ENCODE measurements at regions not wholly inside any gene's neighbourhood (a gene's known extent, or its start where the extent isn't known, plus 50 kb on each side); places are given as distances from the start of the nearest gene placed in this dataset.

- WGBS, 2 experiments (ENCODE audit: low coverage in 1 of 2, low lambda C conversion rate in 2 of 2, missing lambda C conversion rate in 2 of 2), result 36 to 41% methylated on average over 1 of the region's 1 CpG
- Histone ChIP-seq H3K4me3 (no peak overlapping the region), H3K4me2 (ENCODE audit: unreplicated experiment) (no peak overlapping the region), H3K9me2 (ENCODE audit: insufficient read depth) (no peaks in the 10 kb centered on the region), H3K36me3 (ENCODE audit: low read depth) (no peaks in the 10 kb centered on the region), H3K79me2 (ENCODE audit: insufficient read depth) (no peaks in the 10 kb centered on the region), H3K9me3 (ENCODE audit: low read depth) (no peaks in the 10 kb centered on the region), H4K20me1 (ENCODE audit: insufficient read depth) (no peaks in the 10 kb centered on the region), H3F3A (ENCODE audit: insufficient read depth) (peaks cover 9% of the 10 kb centered on the region; the same call in 1 of the 2 replicates), H2AFZ (no peak overlapping the region), H3K27ac (no peak overlapping the region), H3K9ac (no peak overlapping the region), H3K4me1 (ENCODE audit: insufficient read depth) (no peaks in the 10 kb centered on the region), H3K27me3 (replicated peaks; ENCODE audit: insufficient read depth) (no peaks in the 10 kb centered on the region)
- TF ChIP-seq EZH2phosphoT487 (IDR thresholded peaks at IDR 0.05; ENCODE audit: insufficient read depth, low read depth), result no peak
- TF ChIP-seq EZH2 (IDR thresholded peaks at IDR 0.05; ENCODE audit: insufficient read depth, poor library complexity, severe bottlenecking), result no peak
- in situ Hi-C loops (cut with MboI), result no loop called here
- DNase-seq, result no peak
These were observed 450.1 kb upstream of the RASGRP1 start for GRCh38 chr15:39014682-39015081.

GRCh38 chr15:39016706-39017105, 452.1 kb upstream of the RASGRP1 start:
- 46 to 51% methylated on average over 3 of the region's 3 CpGs for WGBS, 2 experiments (ENCODE audit: low coverage in 1 of 2, low lambda C conversion rate in 2 of 2, missing lambda C conversion rate in 2 of 2)
- Histone ChIP-seq H2AFZ (no peak overlapping the region), H3F3A (ENCODE audit: insufficient read depth) (peaks cover 9% of the 10 kb centered on the region; the same call in 1 of the 2 replicates), H4K20me1 (ENCODE audit: insufficient read depth) (no peaks in the 10 kb centered on the region), H3K27me3 (replicated peaks; ENCODE audit: insufficient read depth) (no peaks in the 10 kb centered on the region), H3K4me1 (ENCODE audit: insufficient read depth) (no peaks in the 10 kb centered on the region), H3K9ac (no peak overlapping the region), H3K27ac (no peak overlapping the region), H3K9me3 (ENCODE audit: low read depth) (no peaks in the 10 kb centered on the region), H3K4me2 (ENCODE audit: unreplicated experiment) (no peak overlapping the region), H3K9me2 (ENCODE audit: insufficient read depth) (no peaks in the 10 kb centered on the region), H3K36me3 (ENCODE audit: low read depth) (no peaks in the 10 kb centered on the region), H3K4me3 (no peak overlapping the region), H3K79me2 (ENCODE audit: insufficient read depth) (no peaks in the 10 kb centered on the region)
- peak; percentile 54 for DNase-seq
- TF ChIP-seq EZH2 (IDR thresholded peaks at IDR 0.05; ENCODE audit: insufficient read depth, poor library complexity, severe bottlenecking), result no peak
- no peak for TF ChIP-seq EZH2phosphoT487 (IDR thresholded peaks at IDR 0.05; ENCODE audit: insufficient read depth, low read depth)
- in situ Hi-C loops (cut with MboI), result no loop called here

GRCh38 chr15:39018966-39019365, 454.4 kb upstream of the RASGRP1 start:
- DNase-seq, result no peak
- 48 to 53% methylated on average over 4 of the region's 4 CpGs for WGBS, 2 experiments (ENCODE audit: low coverage in 1 of 2, low lambda C conversion rate in 2 of 2, missing lambda C conversion rate in 2 of 2)
- no peak overlapping the region for H3K27ac ChIP-seq
- H3K9ac ChIP-seq, result no peak overlapping the region
- no peaks in the 10 kb centered on the region for H4K20me1 ChIP-seq (ENCODE audit: insufficient read depth)
- no peaks in the 10 kb centered on the region for H3K9me2 ChIP-seq (ENCODE audit: insufficient read depth)
- no peaks in the 10 kb centered on the region for H3K27me3 ChIP-seq (replicated peaks; ENCODE audit: insufficient read depth)
- in situ Hi-C loops (cut with MboI), result no loop called here
- no peaks in the 10 kb centered on the region for H3K79me2 ChIP-seq (ENCODE audit: insufficient read depth)
- H3K36me3 ChIP-seq (ENCODE audit: low read depth), result no peaks in the 10 kb centered on the region
- no peak overlapping the region for H3K4me2 ChIP-seq (ENCODE audit: unreplicated experiment)
- no peak for TF ChIP-seq EZH2 (IDR thresholded peaks at IDR 0.05; ENCODE audit: insufficient read depth, poor library complexity, severe bottlenecking)
- TF ChIP-seq EZH2phosphoT487 (IDR thresholded peaks at IDR 0.05; ENCODE audit: insufficient read depth, low read depth), result no peak
- no peaks in the 10 kb centered on the region for H3K4me1 ChIP-seq (ENCODE audit: insufficient read depth)
- H2AFZ ChIP-seq, result no peak overlapping the region
- H3F3A ChIP-seq (ENCODE audit: insufficient read depth), result peaks cover 9% of the 10 kb centered on the region; the same call in 1 of the 2 replicates
- no peak overlapping the region for H3K4me3 ChIP-seq
- H3K9me3 ChIP-seq (ENCODE audit: low read depth), result no peaks in the 10 kb centered on the region

- no peak overlapping the region for H3K4me3 ChIP-seq
- H3K4me1 ChIP-seq (ENCODE audit: insufficient read depth), result 0 out of 2 replicates have a peak, but pooled peaks cover 9% of the 10 kb centered on the region
- H3K9me3 ChIP-seq (ENCODE audit: low read depth), result no peaks in the 10 kb centered on the region
- H3K36me3 ChIP-seq (ENCODE audit: low read depth), result no peaks in the 10 kb centered on the region
- H3K79me2 ChIP-seq (ENCODE audit: insufficient read depth), result no peaks in the 10 kb centered on the region
- H3K27ac ChIP-seq, result no peak overlapping the region
- WGBS, 2 experiments (ENCODE audit: low coverage in 1 of 2, low lambda C conversion rate in 2 of 2, missing lambda C conversion rate in 2 of 2), result 68 to 84% methylated on average over 2 of the region's 2 CpGs
- no peak overlapping the region for H3K4me2 ChIP-seq (ENCODE audit: unreplicated experiment)
- in situ Hi-C loops (cut with MboI), result no loop called here
- no peaks in the 10 kb centered on the region for H3K27me3 ChIP-seq (replicated peaks; ENCODE audit: insufficient read depth)
- H3K9me2 ChIP-seq (ENCODE audit: insufficient read depth), result no peaks in the 10 kb centered on the region
- peaks cover 8% of the 10 kb centered on the region; the same call in 1 of the 2 replicates for H3F3A ChIP-seq (ENCODE audit: insufficient read depth)
- TF ChIP-seq EZH2 (IDR thresholded peaks at IDR 0.05; ENCODE audit: insufficient read depth, poor library complexity, severe bottlenecking), result no peak
- TF ChIP-seq EZH2phosphoT487 (IDR thresholded peaks at IDR 0.05; ENCODE audit: insufficient read depth, low read depth), result no peak
- no peak overlapping the region for H2AFZ ChIP-seq
- H4K20me1 ChIP-seq (ENCODE audit: insufficient read depth), result no peaks in the 10 kb centered on the region
- no peak overlapping the region for H3K9ac ChIP-seq
- DNase-seq, result no peak
These were observed 456.7 kb upstream of the RASGRP1 start for GRCh38 chr15:39021341-39021740.
